ENCODE measurements at regions not wholly inside any gene's neighbourhood (a gene's known extent, or its start where the extent isn't known, plus 50 kb on each side); places are given as distances from the start of the nearest gene placed in this dataset.
"Not testable (repeated sequence)": the region's sequence is repeated elsewhere in the genome, so short reads cannot be mapped to it uniquely, and the experiment has no call there.

DNA sequence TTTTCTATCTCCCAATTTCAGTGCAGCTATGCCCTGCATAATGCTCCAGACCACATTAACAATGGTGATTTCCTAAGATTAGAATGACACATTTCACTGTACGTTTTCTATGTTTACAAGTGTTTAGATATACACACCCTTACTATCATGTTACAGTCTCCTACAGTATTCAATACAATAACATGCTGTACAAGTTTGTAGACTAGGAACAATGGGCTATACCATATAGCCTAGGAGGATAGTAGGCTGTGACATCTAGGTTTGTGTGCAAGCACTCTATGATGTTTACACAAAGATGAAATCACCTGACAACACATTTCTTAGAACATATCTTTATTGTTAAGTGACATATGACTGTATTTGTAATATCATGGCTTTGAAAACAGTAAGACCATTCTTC, 1435.6 kb upstream of the NUDT12 start:
- no peak for DNase-seq (ENCODE audit: low spot score)

DNA sequence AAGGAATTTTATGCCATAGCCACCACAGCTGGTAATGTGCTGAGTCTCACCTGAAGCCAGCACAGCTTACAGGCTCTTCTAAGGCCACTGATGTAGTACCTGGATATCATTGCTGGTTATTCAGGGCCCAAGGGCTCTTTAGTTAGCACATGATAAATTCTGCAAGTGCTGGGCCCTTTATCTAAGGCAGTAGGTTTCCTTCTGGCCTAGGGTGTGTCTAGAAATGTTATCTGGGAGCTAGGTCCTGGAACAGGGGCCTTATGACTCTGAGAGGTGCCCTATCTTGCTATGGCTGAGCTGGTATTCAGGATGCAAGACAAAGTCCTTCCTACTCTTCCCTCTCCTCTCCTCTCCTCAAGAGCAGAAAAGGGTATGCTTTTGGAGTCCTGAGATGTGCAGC, 1424.5 kb upstream of the NUDT12 start:
- no peak for DNase-seq (ENCODE audit: low spot score)

DNA sequence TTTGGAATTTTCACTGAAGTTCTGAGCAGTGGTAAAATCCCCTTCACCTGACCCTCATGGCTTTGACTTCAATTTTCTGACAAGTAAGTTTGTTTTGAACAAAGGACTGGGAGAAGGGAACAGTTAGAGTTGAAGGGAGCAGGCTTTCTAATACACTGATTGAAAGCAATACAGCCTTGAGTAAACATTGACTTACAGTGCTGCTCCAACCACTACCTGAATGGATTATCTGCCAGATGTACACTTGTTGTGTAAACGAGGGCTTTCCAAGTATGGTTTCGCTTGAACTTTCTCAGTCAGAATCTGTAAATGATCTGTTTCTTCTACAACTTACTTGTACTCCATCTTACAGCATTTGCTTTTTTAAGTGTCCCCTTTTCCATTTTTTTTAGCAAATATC, 1414.9 kb upstream of the NUDT12 start:
- DNase-seq (ENCODE audit: low spot score) = no peak

DNA sequence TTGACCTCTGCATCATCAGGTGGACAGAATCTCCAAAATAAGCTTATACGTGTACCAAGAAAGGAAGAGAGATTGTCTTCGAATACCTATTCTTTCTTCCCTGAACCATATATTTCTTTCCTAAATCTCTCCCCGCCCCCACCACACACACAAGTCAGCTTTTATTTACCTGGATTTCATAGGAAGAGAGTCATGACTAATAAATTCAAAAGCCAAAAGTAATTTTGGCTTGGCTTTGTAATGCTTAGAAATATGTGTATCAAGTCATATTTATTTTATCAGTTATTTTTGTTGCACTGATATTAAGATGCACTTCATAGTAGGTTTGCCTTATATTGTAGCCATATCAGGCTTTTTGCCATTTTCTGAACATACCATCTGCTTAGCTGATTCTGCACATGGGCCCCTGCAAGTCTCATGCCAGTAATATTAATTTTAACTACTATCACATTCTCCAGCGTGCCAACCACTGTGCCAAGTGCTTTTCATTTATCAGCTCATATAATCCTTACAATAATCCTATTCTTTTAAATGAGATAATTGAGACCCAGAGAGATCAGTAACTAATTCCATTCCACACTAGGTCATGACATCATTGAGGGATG, 1405.3 kb upstream of the NUDT12 start:
- DNase-seq (ENCODE audit: low spot score) = no peak

DNA sequence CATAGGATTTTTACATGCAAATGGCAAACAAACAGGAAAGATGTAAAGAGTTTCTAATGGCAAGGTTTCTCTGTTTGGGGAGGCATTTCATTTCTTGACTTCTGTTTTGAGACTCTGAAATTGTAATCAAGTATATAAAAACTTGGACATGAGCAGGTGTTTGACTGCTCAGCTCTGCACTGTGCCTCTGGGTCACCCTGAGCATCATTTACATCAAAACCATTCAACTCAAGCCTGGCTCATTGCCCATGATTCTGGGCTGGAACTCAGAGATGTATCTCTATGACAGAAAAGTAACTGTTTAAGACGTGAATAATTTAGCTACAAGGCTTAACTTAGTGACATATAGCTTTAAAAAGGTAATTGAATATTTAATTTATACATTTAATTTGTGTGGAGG, 1402.4 kb upstream of the NUDT12 start:
- DNase-seq (ENCODE audit: low spot score) = no peak

DNA sequence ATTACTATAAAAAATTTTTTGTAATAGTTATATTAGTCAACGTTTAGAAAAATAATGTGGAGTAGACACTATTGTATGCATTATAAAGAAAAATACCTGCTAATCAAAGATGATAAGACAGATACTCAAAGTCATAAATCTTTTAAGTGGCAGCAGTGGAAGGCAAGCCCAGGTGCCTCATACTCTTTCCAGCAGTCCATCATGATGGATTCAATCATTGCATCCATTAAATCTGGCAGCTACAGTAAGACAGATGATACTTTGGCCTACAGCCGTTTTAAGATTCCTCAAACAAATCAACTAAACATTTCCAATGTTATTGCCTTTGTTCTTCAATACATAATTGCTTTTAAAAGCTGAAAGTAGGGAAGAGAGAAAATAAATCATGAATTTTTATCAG, 1392.9 kb upstream of the NUDT12 start:
- no peak for DNase-seq (ENCODE audit: low spot score)

DNA sequence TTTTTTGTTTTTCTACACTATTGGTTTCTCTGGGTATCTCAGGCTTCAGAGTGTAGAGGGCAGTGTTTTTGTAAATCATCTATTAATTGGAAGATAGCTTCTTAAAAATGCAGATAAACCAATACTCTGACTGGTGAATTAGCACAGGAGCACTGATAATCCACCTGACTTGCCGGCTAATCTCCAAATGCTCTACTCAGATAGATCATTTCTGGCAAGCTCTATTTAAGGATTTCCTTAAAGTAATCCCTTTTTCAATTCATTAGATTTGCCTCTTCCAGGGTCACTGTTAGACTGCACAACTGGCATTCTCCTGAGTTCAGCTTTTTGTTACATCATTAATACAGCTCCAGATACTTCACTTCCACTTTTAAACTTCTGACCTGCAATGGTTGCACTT, 1390.3 kb upstream of the NUDT12 start:
- DNase-seq (ENCODE audit: low spot score) = no peak

DNA sequence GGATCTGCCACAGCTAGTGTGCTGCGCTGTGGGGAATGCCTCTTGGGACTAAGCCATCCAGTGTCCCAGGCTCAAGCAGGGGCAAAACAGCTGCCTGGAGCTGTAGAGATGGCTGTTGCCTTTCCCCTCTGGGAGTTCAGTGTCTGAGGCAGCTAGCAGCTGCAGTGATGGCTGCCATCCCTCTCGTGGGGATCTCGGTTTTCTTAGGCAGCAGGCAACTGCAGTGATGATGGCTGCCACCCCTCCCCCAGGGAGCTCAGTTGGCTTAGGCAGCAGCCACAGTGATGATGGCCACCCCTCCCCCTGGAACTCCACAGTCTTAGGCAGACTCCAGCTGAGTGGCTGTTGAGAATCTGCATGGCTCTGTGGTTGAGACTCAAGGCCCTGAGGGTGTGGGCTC, 1389.2 kb upstream of the NUDT12 start:
- DNase-seq (ENCODE audit: low spot score) = no peak

DNA sequence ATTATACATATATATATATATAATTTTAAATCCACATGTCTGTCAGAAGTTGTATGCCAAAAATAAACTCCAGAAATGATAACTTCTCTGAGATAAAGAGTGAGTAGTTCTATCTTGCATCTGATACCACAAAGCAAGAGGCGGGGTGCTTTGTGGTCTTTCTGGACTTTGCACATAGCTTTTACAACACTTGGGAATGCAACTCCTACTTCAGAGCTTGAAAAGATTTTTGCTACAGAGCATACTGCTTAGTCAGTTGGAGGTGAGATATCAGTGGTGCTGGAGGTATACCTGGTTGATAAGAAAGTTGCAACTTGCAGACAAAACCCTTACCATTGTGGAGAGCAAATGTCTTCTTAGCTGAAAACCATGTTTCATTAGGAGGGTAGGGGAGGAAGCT, 1384.5 kb upstream of the NUDT12 start:
- DNase-seq (ENCODE audit: low spot score) = no peak

DNA sequence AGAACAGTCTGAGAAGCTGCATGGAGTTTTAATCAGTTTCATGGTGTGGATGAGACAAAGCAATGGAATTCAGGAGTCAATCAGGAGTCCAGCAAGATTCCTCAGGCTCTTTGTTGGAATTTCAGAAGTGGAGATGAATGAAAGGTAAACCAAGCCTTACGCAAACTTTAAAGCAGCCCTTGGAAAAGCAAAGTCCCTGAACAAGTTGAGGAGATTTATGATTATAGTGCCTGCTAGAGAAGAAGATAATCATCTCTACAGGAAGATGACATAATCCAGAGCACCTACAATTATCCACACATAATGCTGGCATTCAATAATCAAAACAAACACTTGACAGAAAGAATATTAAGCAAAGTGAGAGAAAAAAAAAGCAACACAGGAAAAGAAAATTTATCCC, 1380.1 kb upstream of the NUDT12 start:
- no peak for DNase-seq (ENCODE audit: low spot score)

DNA sequence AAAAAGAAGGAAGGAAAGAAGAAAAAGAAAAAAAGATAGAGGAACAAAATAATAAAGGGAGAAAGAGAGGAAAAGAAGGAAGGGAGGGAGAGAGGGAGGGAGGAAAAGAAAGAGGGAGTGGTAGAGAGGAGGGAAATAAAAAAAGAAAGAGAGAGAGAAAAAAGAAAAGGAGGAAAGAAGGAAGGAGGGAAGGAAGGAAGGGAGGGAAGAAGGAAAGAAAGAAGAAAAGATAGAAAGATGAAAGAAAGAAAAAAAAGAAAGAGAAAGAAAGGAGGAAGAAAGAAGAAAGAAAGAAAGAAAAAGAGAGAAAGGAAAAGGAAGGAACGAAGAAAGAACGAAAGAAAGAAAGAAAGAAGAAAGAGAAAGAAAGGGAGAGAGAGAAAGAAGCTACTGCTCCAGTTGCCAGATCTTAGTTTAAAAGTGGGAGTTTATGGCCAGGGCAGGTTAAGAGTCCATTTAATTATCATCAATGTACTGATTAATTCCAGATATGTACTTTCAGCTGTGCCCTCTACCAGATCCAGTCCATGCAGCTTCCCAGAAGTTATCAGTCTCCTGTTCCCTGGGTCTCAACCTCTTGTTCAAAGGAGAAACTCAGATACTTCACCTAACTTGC, 1378.5 kb upstream of the NUDT12 start:
- no peak for DNase-seq (ENCODE audit: low spot score)

DNA sequence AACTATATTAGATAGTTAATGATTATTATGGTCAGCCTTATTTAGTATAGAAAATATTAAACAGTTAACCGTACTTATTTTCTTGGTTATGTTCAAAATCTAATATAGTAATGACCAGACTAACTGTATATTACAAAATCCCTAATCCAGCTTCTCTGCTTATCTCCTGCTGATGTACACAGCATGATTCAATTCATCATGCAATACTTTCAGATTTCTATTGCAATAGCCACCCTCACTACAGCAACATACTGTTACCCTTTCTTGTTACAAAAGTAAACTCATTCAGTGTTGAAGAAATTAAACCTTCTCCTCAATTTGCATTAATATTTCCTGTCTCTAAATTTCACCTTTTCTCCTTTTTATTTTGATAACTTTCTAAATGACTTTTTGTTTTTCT, 1375.0 kb upstream of the NUDT12 start:
- DNase-seq (ENCODE audit: low spot score) = no peak

DNA sequence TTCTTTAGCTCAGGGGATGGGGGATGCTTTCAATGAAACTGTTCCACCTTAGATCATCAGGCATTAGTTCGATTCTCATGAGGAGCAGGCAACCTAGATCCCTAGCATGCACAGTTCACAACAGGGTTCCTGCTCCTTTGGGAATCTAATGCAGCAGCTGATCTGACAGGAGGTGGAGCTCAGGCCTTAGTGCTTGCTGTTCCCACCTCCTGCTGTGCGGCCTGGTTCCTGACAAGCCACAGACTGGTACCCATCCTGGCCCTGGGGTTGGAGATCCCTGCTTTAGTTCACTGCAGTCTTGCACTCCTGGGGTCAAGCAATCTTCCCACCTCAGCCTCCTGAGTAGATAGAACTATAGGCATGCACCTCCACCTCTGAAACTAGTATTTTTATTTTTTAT, 1369.8 kb upstream of the NUDT12 start:
- DNase-seq (ENCODE audit: low spot score) = no peak

DNA sequence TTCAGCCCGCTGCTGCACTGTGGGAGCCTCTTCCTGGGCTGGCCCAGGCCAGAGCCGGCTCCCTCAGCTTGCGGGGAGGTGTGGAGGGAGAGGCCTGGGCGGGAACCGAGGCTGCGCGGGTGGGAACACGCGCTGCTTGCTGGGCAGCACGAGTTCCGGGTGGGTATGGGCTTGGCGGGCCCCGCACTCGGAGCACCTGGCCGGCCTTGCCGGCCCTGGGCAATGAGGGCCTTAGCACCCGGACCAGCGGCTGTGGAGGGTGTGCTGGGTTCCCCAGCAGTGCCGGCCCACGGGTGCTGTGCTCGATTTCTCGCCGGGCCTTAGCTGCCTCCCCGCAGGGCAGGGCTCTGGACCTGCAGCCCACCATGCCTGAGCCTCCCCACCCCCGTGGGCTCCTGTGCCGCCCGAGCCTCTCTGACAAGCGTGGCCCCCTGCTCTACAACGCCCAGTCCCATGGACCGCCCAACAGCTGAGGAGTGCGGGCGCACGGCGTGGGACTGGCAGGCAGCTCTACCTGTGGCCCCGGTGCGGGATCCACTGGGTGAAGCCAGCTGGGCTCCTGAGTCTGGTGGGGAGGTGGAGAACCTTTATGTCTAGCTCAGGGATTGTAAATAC, 1366.4 kb upstream of the NUDT12 start:
- DNase-seq (ENCODE audit: low spot score) = no peak

DNA sequence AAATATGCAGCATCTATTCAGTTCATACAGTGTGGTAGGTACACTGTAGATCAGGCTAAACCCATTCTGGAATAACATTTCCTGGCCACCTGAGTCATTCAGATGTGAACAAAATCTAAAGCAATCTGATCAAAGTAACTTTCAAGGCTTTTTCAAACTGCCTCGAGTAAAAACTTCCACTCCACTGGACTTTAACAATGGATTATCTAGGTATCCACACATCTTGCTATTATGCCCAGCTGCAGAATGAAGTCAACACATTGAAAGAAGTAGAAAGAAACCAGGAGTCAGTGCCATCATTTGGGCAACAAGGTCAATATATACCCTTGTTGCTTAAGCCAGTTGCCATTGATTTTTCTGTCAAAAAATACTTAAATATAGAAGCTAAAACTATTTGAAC, 1352.6 kb upstream of the NUDT12 start:
- no peak for DNase-seq (ENCODE audit: low spot score)

DNA sequence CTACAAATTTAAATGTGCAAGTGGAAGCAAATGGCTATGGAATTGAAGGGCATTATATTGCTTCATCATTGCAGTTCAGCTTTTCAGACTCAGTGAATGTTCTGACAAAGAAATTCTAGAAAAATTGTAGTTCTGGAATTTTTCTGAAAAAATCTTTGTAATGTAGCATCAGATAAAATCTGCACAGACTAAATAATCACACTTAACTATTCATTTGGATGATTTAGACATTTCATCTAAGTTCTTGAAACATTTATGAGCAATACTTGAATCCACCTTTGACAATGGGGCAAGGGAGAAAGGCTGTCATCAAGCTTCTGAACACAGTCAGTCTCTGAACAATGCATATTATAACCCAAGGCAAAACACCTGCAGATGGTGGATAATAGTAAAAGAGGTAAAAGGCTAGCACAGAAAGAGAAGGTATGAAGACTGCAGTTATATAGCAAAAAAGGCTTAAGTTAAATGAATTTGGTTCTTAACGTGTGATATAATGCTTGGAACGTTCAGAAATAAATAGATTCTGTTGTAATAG, 1352.0 kb upstream of the NUDT12 start:
- no peak for DNase-seq (ENCODE audit: low spot score)

DNA sequence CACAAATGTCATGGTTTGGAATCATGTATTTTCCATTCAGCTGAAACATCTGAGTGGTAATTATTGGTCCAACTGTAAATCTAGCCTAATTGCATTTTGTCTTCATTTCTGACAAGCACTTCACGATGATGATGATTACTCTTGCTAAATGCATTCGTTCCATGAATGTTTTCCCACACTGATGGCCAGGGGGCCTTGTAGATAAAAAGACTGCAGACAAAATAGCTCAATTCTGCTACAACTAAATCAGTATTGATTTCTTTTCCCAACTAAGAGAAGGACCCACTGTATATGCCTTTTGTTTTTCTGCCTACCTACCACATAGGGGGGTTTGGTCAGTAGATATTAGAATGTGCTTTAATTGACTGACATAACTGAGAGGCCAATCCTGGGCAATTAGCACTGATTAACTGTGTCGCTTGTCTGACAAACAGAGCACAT, 1351.3 kb upstream of the NUDT12 start:
- DNase-seq (ENCODE audit: low spot score) = no peak

DNA sequence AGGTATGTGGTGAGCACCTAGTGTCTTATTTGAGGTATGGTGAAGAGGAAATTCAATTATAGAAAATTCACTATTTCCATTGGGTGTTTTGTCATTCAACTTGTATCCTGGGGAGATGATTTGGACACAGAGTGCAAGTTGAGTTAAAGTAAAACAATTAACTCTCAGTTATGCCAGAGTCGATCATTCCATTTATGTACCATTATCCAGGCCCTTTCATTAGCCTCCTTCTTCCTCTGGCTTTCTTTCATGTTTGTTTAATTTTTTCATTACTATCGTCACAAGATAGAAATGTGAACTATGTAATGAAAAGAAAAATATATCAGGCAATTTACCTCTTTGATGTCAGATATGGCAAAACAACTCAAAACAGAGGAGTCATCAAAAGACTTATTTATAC, 1347.2 kb upstream of the NUDT12 start:
- no peak for DNase-seq (ENCODE audit: low spot score)

DNA sequence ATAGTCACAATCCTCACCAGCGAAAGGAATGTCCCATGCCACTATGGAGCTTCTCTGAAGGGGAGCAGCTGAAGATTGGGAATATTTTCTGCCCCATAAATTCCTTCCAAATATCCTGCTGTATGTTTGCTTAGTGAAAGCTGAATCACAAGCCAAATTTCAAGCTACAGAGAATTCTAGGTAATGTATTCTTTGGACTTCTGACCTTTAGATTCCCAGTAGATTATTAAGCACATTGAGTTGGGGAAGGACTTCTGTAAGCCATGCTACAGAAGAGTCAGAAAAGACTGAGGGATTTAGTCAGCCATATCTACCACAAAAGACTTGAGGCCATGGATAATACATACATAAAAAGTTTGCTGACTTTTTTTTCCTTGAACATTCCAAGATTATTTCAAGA, 1342.0 kb upstream of the NUDT12 start:
- DNase-seq (ENCODE audit: low spot score) = peak; percentile 28

DNA sequence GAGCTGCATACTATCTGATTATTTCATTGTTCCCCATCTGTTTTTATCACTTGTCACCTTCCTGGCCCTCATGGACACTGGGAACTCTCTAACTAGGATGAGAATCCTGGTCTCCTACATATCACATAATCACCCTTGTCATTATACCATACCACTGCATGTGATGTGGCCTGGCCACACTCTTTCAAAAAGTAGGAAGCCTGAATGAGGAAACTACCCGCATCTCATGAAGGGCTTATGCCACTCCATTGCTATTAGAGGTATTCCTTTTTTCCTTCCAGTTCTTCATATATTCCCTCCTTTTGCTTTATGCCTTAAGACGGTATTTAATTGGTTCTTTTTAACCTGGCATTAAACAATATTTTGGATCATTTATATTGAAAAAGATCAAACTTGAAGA, 1341.4 kb upstream of the NUDT12 start:
- DNase-seq (ENCODE audit: low spot score) = no peak

DNA sequence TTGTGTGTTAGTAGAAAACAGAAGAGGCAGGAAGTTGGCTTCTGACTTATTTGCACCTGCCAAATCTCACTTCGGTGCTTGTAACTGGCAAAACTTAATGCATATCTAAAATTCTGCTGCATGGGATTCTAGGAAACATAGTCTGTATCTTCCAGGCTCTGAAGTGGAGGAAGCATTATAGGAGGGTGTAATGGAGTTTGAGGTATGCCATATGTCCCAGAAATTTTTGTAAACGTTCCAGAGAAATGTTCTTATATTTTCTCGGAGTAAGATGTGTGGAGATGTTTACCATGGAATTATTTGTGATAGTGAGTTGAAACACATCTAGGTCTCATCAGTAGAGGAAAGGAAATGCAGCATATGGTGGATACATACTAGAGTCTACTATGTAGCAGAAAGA, 1329.0 kb upstream of the NUDT12 start:
- DNase-seq (ENCODE audit: low spot score) = no peak

DNA sequence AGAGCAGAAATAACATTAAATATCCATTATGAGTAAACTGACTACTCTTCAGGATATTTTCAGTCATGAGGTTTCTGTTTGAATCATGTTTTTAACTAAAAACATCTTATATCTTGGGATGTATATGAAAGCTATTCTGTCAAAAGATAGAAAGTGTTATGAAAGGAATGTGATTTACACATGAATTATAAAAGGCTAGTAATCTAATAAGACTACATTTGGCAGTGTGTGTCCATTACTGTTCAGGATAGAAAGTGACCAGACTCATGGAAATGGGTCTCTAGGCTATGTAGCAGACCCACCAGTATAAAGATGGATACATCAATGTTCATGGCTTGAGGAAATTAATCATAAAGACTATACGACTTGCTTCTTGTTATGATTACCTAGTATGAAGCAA, 1328.2 kb upstream of the NUDT12 start:
- DNase-seq (ENCODE audit: low spot score) = no peak

DNA sequence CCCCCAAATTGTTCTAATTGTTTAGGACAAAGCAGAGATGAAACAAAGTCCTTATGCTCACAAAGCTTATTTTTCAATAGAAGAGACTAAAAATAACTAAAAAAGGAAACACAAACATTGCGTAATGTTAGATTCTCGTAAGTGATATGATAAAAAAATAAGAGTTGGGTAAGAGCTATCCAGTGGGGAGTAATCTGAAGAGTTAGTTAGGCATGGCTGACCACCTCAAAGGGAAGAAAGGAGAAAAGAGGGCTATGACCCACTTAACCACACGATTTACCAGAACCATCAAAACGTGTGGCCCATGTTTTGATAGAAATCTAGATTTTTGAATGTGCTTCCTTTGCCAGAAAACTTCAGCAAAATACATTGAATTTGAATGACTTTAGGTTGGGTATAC, 1296.8 kb upstream of the NUDT12 start:
- no peak for DNase-seq (ENCODE audit: low spot score)

DNA sequence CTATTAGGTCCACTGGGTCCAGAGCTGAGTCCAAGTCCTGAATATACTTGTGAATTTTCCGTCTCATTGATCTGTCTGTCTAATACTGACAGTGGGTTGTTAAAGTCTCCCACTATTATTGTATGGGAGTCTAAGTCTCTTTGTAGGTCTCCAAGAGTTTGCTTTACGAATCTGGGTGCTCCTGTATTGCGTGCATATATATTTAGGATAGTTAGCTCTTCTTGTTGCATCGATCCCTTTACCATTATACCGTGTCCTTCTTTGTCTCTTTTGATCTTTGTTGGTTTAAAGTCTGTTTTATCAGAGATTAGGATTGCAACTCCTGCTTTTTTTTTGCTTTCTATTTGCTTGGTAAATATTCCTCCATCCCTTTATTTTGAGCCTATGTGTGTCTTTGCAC, 1289.5 kb upstream of the NUDT12 start:
- not testable (repeated sequence) for DNase-seq (ENCODE audit: low spot score)
